Type B pancreatic cell (in vitro differentiated cells): ENCODE measurements at regions not wholly inside any gene's neighbourhood (a gene's known extent, or its start where the extent isn't known, plus 50 kb on each side); places are given as distances from the start of the nearest gene placed in this dataset.
"Not testable (repeated sequence)": the region's sequence is repeated elsewhere in the genome, so short reads cannot be mapped to it uniquely, and the experiment has no call there.

Source experiments
- DNase-seq: peaks from one replicate; pipeline ENCODE4 v3.0.0; 2021; ENCODE audit warnings: mixed read lengths; ENCODE audit not compliant: unreplicated experiment; ENCODE audit errors: extremely low spot score
- H3K27ac Mint-ChIP-seq: 2 replicates; pipeline ENCODE4 v1.8.0; 2021; ENCODE audit warnings: mild to moderate bottlenecking, mixed read lengths
- H3K27me3 Mint-ChIP-seq: 2 replicates; pipeline ENCODE4 v1.8.0; 2021; ENCODE audit warnings: mixed read lengths
- H3K36me3 Mint-ChIP-seq: 2 replicates; pipeline ENCODE4 v1.8.0; 2021; ENCODE audit warnings: mixed read lengths
- H3K4me1 Mint-ChIP-seq: one replicate; pipeline ENCODE4 v1.8.0; 2021; ENCODE audit warnings: mixed read lengths; ENCODE audit not compliant: unreplicated experiment
- H3K4me3 Mint-ChIP-seq: 2 replicates; pipeline ENCODE4 v1.8.0; 2021; ENCODE audit warnings: mild to moderate bottlenecking, mixed read lengths
- H3K9me3 Mint-ChIP-seq: 2 replicates; pipeline ENCODE4 v1.8.0; 2021; ENCODE audit warnings: mixed read lengths
- TF ChIP-seq, protein P1 (sequence below): fragments of 200-600 bp; sonication (generic); conservative IDR thresholded peaks from 2 replicates; pipeline ENCODE4 v1.5.0; 2021; ENCODE audit warnings: antibody characterized with exemption, mild to moderate bottlenecking

DNA sequence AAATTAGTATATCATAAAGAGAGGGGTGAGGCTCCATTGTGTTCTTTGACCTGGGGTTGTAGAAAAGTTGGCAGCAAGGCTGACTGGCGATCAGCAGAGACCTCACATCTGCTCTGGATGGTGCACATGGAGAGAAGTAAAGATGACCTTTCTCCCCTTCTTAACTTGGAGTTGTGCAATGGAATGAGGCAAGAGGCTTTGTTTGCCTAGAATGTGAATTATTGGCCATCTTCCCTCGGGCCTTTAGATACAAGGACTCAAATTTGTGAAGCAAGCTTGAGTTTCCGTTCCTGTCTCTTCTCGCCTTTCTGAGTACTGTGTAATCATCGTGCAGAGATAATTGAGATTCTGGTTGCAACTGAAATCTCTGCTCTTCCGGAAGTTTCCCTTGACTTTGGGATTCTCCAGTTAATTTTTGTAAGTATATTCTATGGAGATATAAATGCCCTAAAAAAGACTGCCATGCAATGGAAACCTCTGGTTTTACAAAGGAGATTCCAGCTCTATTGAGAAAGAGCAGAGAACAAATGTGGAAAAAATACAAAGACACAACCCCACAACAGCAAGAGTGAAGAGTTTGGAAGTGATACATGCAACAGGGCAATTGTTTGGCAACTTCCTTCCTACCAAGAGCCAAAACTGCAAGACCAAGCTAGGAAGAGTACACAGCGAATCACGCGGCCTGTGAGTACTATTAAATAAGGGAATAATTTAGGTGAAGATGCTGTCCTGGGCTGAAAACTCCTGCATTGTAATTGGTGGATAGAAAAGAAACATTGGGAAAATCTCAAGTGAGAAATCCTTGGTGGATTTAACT, 542.3 kb upstream of the NRP1 start:
- no peak overlapping the region for H3K27ac Mint-ChIP-seq
- H3K4me1 Mint-ChIP-seq: peaks cover 11% of the 10 kb centered on the region
- H3K4me3 Mint-ChIP-seq: no peak overlapping the region
- TF ChIP-seq, protein P1, sequence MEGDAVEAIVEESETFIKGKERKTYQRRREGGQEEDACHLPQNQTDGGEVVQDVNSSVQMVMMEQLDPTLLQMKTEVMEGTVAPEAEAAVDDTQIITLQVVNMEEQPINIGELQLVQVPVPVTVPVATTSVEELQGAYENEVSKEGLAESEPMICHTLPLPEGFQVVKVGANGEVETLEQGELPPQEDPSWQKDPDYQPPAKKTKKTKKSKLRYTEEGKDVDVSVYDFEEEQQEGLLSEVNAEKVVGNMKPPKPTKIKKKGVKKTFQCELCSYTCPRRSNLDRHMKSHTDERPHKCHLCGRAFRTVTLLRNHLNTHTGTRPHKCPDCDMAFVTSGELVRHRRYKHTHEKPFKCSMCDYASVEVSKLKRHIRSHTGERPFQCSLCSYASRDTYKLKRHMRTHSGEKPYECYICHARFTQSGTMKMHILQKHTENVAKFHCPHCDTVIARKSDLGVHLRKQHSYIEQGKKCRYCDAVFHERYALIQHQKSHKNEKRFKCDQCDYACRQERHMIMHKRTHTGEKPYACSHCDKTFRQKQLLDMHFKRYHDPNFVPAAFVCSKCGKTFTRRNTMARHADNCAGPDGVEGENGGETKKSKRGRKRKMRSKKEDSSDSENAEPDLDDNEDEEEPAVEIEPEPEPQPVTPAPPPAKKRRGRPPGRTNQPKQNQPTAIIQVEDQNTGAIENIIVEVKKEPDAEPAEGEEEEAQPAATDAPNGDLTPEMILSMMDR: no peak
- no peak for DNase-seq
- H3K9me3 Mint-ChIP-seq: peaks cover 9% of the 10 kb centered on the region
- H3K36me3 Mint-ChIP-seq: no peaks in the 10 kb centered on the region
- peaks cover 6% of the 10 kb centered on the region for H3K27me3 Mint-ChIP-seq

DNA sequence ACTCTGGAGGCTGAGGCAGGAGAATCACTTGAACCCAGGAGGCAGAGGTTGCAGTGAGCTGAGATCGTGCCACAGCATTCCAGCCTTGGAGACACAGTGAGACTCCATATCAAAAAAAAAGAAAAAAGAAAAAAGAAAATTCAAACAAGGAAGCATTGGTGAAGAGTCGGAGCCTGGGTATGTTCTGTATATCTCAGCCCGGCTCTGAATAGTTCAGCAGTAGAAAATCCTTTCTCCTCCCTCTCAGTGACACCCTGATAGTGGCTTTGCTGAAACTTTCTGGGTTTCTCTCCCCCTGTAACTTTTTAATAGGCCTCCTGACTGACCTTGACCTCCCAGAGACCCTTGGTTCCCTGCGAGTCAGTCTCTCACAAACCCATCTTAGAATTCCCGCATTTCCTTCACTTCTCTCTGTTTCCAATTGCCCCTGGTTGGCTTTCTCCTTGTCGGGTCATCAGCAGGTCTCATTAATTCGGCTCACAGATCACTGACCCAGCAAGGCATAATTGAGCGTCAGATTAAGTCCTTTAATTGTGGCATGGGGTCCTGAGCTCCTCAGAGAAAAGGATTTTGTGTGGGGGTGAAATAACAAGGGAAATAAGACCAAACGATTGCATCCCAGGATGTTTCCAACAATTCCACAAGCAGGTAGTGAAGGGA, 541.6 kb upstream of the NRP1 start:
- no peak overlapping the region for H3K4me3 Mint-ChIP-seq
- TF ChIP-seq, protein P1: no peak
- H3K9me3 Mint-ChIP-seq: peaks cover 14% of the 10 kb centered on the region
- H3K4me1 Mint-ChIP-seq: peaks cover 18% of the 10 kb centered on the region
- DNase-seq: no peak
- peaks cover 8% of the 10 kb centered on the region for H3K27me3 Mint-ChIP-seq
- H3K27ac Mint-ChIP-seq: no peak overlapping the region
- H3K36me3 Mint-ChIP-seq: no peaks in the 10 kb centered on the region

DNA sequence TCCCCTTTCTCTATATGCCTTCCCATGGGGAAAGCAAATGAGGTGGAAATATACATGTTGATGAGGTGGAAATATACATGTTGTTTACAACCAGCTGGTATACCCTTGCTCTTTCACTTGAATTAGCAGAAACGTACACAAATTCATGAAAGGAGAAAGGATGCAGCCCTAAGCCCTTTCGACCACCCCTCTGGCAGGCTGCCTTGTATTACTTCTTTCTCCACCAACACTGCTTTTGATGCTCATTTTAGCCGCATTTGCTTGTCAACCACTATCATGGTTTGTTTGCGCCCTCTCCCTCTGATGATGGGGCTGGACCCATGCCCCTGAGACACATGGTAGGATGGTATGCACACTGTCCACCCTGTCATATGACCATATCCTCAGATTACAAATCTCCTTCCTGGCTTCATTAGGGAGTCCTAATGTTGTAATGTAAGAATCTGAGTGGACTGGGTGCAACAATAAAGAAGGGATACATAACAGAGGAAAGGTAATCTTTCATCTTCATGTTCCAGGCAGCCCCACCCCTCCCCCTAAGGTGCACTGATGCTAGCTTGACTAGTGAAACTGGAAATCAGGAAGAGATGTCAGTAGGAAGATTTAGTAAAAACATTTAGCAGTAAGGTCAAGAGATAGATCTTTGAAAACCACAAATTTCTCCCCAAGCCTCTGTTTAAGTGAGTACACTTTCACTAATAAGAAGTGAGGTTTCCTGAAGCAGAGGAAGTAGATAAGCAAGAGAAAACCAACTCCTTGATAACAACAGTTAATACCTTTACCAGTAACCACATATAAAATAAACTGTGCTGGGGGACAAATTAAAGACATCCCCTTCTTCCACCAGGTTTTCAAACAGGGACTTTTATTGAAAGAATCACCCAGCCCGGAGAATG, 536.8 kb upstream of the NRP1 start:
- DNase-seq: no peak
- no peaks in the 10 kb centered on the region for H3K36me3 Mint-ChIP-seq
- peaks cover 14% of the 10 kb centered on the region for H3K4me1 Mint-ChIP-seq
- H3K9me3 Mint-ChIP-seq: peaks cover 5% of the 10 kb centered on the region
- H3K27ac Mint-ChIP-seq: no peak overlapping the region
- no peak overlapping the region for H3K4me3 Mint-ChIP-seq
- TF ChIP-seq, protein P1: no peak
- peaks cover 11% of the 10 kb centered on the region for H3K27me3 Mint-ChIP-seq

DNA sequence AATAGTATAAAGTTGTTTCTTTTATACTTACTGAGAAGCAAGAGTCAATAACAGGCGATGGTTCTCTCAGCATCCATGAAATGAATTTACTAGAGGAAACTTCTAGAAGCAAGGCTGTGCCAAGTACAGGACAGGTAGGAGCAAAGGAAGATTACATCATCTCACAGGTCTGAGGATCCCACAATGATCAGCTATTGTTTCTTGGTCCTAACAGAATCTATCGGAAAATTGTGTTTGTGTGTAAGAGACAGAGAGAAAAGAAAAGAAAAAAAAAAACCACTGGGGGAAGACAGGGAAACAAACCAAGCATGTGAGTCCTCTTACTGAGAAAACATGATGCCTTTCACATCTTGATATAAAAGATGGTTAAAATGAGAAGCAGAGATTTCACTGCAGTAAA, 535.0 kb upstream of the NRP1 start:
- TF ChIP-seq, protein P1: no peak
- DNase-seq: no peak
- H3K36me3 Mint-ChIP-seq: no peaks in the 10 kb centered on the region
- no peak overlapping the region for H3K27ac Mint-ChIP-seq
- H3K27me3 Mint-ChIP-seq: peaks cover 14% of the 10 kb centered on the region
- H3K9me3 Mint-ChIP-seq: peaks cover 5% of the 10 kb centered on the region
- H3K4me1 Mint-ChIP-seq: peaks cover 14% of the 10 kb centered on the region
- no peak overlapping the region for H3K4me3 Mint-ChIP-seq

DNA sequence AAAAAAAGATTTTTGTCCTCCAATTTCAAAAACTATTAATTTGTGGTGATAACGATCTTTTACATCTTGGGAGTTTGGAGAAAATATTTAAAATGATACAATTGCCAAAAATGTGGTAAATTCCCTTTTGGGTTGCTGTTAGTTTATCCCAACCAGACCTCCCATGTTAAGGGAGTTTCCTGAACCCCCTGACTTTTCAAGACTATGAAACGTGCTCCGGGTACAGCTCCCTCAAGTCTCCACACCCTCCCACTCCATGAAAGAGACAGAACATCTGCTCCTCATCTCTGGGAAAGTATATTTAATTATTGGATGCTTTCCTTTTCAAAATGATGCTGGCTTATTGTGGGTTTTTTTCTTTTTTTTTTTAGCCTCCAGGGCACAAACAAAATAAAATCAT, 534.6 kb upstream of the NRP1 start:
- DNase-seq: no peak
- Mint-ChIP-seq H3K27me3 (peaks cover 14% of the 10 kb centered on the region), H3K4me1 (peaks cover 14% of the 10 kb centered on the region), H3K4me3 (no peak overlapping the region), H3K9me3 (peaks cover 5% of the 10 kb centered on the region), H3K27ac (no peak overlapping the region), H3K36me3 (no peaks in the 10 kb centered on the region)
- TF ChIP-seq, protein P1: no peak

DNA sequence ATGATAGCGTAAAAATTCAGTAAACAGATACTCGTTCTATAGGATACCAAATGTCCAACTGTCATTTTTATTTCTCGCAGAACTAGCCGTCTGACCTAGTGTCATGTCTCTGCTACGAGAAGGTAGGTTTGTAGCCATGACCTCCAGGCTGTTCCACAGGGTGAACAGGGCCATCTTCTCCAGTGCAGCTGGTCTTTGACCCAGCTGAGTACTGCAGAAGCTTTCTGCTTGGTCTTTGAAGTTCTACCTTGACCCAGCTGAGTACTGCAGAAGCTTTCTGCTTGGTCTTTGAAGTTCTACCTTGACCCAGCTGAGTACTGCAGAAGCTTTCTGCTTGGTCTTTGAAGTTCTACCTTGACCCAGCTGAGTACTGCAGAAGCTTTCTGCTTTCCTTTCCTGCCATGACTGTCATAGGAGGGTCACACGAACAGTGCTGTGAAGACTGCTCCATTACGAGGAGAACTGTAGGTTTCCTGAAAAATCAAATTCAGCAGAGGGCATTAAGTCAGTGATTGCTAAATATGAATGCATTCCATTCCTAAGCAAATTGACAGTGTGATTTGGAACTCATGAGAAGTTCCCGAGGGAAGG, 532.8 kb upstream of the NRP1 start:
- H3K36me3 Mint-ChIP-seq, H3K27ac Mint-ChIP-seq, H3K9me3 Mint-ChIP-seq, DNase-seq, H3K4me3 Mint-ChIP-seq: not testable (repeated sequence)
- H3K4me1 Mint-ChIP-seq: peaks cover 19% of the 10 kb centered on the region
- peaks cover 14% of the 10 kb centered on the region for H3K27me3 Mint-ChIP-seq
